NCI-H2029 (cell line): ENCODE measurements at regions not wholly inside any gene's neighbourhood (a gene's known extent, or its start where the extent isn't known, plus 50 kb on each side); places are given as distances from the start of the nearest gene placed in this dataset.

Experiments used
- DNase-seq: peaks from one replicate; lab custom pipeline; 2025; lab: John Stamatoyannopoulos, UW

DNA sequence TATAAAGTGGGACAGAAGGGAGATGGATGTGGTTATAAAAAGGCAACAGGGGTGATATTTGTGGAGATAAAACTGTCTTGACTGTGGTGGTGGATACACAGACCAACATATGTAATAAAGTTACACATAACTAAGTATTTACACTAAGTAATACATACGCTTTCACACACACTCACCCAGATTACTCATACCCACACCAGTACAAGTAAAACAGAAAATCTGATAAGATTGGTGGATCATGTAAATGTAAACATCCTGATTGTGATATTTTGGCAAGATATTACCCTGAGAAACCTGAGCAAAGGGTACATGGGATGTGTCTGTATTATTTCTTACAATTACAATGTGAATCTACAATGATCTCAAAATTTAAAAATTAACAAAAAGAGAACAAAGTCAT lies 53.3 kb upstream of the SLIT3 start:
- no peak for DNase-seq

DNA sequence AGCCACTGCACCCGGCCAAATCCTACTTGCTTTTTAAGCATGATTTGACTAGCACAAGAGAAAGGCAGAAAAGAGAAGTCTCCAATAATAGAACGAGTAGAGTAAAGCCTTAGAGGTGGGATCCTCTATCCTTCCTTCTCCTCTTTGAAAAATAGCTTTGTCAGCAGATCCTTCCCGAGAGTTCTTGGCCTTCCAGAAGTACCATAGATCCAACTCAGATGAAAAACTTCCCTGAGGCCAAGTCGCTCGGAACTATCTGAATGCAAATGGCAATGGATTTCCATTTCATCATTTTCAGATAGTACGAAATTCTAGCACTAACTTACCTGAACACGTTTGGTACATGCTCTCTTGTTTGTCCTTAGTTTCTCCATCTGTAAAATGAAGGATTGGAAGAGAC lies 52.0 kb upstream of the SLIT3 start:
- DNase-seq = no peak

DNA sequence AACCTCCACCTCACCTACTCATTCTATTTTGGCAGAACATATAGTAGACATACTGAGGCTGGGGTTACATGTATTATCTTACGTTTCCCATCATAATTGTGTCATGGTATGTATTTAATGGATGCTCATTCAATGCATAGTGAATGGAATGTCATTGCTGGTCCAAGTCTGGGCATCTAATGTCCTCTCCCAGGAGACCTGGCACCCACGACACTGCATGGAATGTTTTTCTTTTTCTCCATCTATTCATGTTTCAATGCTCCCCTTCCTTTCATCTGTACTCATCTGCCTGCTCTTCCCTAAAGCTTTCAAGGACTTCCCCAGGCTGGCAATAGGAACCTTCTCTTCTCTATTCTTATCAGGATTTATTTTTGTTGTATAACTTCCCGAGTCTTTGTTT lies 50.8 kb upstream of the SLIT3 start:
- DNase-seq = no peak

DNA sequence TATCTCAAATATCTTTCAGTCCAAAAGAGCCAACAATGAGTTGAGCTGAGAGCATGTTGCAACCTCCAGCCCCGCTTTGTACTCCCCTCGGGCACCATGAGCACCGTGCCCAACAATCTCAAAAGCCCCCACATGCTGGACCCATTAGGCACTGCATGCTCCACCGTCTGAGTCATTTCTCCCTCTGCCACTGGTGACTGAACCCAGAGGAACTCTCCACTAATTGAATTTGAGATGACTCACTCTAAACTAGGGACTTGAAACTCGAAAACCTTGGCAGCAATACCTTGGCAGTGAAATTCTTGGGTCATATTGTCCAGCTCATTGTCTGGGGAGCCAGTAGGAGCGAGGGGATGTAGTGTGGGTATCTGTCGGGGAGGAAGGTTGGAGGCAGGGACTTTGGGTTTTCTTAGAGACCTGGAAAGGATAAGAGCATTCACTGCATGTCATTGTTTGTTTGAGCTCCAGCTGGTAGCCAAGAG lies 49.9 kb upstream of the SLIT3 start:
- no peak for DNase-seq
